ENCODE measurements at regions not wholly inside any gene's neighbourhood (a gene's known extent, or its start where the extent isn't known, plus 50 kb on each side); places are given as distances from the start of the nearest gene placed in this dataset.

DNA sequence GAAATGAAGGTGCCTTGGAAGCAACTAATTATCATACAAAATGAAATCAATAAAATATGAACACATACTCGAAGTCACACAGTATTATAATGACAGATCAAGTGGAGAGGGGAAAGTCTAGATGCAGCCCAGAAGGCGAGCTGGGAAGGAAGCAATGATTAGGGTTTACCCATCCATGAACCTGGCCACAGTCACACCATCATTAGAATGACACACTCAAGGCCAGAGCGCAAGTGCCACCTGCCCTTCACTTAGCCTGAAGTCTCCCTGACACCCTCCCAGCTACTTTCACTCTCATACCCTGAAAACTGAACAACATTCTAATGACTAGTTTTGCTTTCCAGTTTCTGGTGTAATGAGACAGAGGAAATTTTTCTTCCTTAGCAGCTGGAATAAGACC lies 302.8 kb upstream of the JARID2 start:
- TF ChIP-seq, protein P1, sequence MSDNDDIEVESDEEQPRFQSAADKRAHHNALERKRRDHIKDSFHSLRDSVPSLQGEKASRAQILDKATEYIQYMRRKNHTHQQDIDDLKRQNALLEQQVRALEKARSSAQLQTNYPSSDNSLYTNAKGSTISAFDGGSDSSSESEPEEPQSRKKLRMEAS (IDR thresholded peaks at IDR 0.05; ENCODE audit: low read depth), result no peak
- TF ChIP-seq, protein P2, sequence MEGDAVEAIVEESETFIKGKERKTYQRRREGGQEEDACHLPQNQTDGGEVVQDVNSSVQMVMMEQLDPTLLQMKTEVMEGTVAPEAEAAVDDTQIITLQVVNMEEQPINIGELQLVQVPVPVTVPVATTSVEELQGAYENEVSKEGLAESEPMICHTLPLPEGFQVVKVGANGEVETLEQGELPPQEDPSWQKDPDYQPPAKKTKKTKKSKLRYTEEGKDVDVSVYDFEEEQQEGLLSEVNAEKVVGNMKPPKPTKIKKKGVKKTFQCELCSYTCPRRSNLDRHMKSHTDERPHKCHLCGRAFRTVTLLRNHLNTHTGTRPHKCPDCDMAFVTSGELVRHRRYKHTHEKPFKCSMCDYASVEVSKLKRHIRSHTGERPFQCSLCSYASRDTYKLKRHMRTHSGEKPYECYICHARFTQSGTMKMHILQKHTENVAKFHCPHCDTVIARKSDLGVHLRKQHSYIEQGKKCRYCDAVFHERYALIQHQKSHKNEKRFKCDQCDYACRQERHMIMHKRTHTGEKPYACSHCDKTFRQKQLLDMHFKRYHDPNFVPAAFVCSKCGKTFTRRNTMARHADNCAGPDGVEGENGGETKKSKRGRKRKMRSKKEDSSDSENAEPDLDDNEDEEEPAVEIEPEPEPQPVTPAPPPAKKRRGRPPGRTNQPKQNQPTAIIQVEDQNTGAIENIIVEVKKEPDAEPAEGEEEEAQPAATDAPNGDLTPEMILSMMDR (IDR thresholded peaks at IDR 0.05), result no peak

All from SK-N-SH (cell line).